ENCODE measurements at regions not wholly inside any gene's neighbourhood (a gene's known extent, or its start where the extent isn't known, plus 50 kb on each side); places are given as distances from the start of the nearest gene placed in this dataset.

DNA sequence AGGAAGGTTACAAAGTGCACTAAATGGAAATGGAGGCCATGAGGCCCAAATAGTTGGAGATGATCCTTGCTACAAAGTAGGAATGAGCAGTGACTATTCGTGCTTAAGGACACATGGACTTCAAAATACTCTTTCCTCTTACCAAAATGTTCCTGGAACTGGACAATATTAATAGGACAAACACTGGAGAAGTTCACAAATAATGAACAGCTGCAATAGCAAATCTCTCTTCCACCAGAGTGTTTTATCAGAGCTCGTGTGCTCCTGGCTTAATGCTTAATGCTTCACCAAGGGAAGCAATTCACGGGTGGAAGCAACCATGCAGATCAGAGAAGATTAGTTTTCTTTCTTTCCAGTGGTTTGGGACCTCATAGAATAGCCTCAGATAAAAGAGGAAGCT, 435.4 kb downstream of the BCKDHB start:
- TF ChIP-seq, protein P1, sequence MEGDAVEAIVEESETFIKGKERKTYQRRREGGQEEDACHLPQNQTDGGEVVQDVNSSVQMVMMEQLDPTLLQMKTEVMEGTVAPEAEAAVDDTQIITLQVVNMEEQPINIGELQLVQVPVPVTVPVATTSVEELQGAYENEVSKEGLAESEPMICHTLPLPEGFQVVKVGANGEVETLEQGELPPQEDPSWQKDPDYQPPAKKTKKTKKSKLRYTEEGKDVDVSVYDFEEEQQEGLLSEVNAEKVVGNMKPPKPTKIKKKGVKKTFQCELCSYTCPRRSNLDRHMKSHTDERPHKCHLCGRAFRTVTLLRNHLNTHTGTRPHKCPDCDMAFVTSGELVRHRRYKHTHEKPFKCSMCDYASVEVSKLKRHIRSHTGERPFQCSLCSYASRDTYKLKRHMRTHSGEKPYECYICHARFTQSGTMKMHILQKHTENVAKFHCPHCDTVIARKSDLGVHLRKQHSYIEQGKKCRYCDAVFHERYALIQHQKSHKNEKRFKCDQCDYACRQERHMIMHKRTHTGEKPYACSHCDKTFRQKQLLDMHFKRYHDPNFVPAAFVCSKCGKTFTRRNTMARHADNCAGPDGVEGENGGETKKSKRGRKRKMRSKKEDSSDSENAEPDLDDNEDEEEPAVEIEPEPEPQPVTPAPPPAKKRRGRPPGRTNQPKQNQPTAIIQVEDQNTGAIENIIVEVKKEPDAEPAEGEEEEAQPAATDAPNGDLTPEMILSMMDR (IDR thresholded peaks at IDR 0.05; ENCODE audit: low read depth, low read length): no peak
- no peak overlapping the region for H3K4me3 ChIP-seq (replicated peaks in 1 of 2; ENCODE audit: low read depth in 2 of 2, low read length in 2 of 2)
- no peak for DNase-seq (ENCODE audit: low read depth in 2 of 2)

DNA sequence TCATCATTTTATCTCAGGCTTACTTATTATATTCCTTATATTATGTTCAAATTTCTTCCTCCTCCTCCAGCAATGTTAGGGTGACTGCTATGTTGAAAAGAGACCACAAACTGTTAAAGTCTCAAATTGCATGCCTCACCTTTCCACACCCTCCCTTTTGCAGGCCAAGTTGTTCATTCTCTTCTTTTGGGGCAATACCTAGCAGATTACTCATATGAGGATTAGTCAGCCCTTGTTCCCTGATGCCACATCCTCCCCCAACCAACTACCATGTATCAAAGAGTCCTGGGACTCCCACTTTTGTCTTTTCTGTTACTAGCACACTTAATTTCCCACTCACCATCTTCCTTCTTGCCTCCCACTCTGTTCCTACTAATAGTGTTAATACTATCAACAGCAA, 434.7 kb downstream of the BCKDHB start:
- peak; percentile 48 to 94 for DNase-seq (ENCODE audit: low read depth in 2 of 2)
- TF ChIP-seq, protein P1 (IDR thresholded peaks at IDR 0.05; ENCODE audit: low read depth, low read length): no peak
- H3K4me3 ChIP-seq (replicated peaks in 1 of 2; ENCODE audit: low read depth in 2 of 2, low read length in 2 of 2): no peak overlapping the region

GRCh38 chr6:80540700-80541099, 434.2 kb downstream of the BCKDHB start:
- peak in 1 of 2 donors; percentile 64 for DNase-seq (ENCODE audit: low read depth in 2 of 2)
- no peak overlapping the region for H3K4me3 ChIP-seq (replicated peaks in 1 of 2; ENCODE audit: low read depth in 2 of 2, low read length in 2 of 2)
- TF ChIP-seq, protein P1 (IDR thresholded peaks at IDR 0.05; ENCODE audit: low read depth, low read length): no peak

DNA sequence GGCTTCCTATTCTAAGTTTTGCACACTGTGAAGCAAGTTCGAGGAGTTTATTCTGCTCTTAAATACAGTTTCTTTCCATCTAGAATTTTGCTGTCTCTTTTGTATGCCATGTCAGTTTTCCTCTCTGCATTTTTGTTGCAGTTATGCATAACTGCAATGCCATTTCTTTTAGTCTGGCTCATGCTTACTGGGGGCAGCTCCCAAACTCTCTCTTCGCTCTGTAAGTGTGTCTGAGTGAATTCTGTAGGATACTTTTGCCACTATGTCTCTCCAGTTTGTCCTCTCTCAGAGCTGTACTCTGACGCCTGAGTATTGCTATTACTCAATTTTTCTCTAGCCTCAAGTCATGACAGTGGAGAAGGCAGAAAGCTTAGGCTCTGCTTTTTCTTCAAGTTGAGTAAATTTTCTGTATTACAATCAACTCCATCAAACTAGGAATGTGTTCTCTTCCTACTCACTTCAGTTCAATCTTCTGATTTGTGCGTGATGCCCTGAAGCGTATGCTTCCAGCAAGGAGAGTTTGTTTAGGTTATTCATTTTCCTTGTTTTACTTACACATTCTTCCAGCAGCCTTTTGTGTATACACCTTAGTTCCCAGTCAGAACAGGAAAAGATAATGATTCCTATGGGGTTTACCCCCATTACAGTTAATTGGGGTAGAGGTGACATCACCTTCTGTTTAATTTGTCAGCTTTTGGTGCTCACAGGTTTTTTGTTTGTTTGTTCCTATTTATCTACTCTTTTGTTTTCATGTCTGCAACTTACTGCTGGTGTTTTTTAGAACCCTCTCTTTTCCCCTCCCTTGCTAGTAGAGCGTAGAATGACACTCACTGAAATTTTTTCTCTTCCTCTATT, 430.9 kb downstream of the BCKDHB start:
- no peak overlapping the region for H3K4me3 ChIP-seq (replicated peaks in 1 of 2; ENCODE audit: low read depth in 2 of 2, low read length in 2 of 2)
- TF ChIP-seq, protein P1 (IDR thresholded peaks at IDR 0.05; ENCODE audit: low read depth, low read length): no peak
- DNase-seq (ENCODE audit: low read depth in 2 of 2): no peak

- DNase-seq (ENCODE audit: low read depth in 2 of 2): peak in 1 of 2 donors; percentile 58
- no peak overlapping the region for H3K4me3 ChIP-seq (replicated peaks in 1 of 2; ENCODE audit: low read depth in 2 of 2, low read length in 2 of 2)
- TF ChIP-seq, protein P1 (IDR thresholded peaks at IDR 0.05; ENCODE audit: low read depth, low read length): no peak
These were observed 429.6 kb downstream of the BCKDHB start for GRCh38 chr6:80535914-80536565.

DNA sequence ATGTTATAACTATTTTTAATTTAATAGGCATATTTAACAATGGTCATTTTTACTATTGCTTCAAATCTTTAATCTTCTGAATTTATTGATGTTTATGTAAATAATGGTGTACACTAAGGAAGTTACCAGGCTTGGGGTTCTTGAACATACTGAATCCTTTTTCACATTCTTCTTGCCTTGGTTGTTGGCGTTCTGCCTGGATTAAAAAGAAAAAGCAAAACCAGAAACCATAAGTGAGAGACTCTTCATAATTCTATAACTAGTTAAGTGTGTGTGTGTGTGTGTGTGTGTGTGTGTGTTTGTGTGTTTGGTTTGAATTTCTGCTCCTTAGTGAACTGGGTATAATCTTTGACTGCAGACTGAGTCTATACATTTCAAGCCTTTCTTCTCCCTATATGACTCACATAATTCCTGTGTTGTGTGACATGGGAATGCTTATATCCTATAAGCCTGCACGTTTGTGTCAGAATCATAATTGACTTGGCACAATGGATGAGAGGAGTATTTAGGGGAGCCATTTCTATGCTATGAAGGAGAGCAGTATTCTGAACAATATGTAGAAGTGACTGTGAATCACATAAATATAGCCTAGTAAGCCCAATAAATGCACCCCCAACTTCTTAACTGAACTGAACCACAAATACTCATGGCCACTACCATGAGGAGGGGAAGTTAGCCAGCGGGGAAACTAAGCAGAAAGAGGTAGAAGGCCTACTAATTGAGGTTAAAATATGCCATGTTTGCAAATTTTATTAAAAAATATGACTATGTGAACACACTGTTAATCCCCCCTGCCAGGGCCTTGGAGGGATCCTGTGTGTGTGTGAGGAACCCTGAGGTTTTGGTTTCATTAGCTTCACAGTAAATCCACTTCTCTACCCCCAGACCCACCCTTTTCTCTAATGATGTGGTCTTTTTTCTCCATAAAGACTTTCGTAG, 425.5 kb downstream of the BCKDHB start:
- no peak overlapping the region for H3K4me3 ChIP-seq (replicated peaks in 1 of 2; ENCODE audit: low read depth in 2 of 2, low read length in 2 of 2)
- TF ChIP-seq, protein P1 (IDR thresholded peaks at IDR 0.05; ENCODE audit: low read depth, low read length): no peak
- peak; percentile 19 to 55 for DNase-seq (ENCODE audit: low read depth in 2 of 2)

Data from cardiac fibroblast (primary cell).